Neural cell (in vitro differentiated cells): ENCODE measurements at regions not wholly inside any gene's neighbourhood (a gene's known extent, or its start where the extent isn't known, plus 50 kb on each side); places are given as distances from the start of the nearest gene placed in this dataset.

Experiments
- EZH2 ChIP-seq: fragments of 200-600, 300-800 bp; shearing (Covaris generic), sonication (generic); IDR thresholded peaks from 2 replicates; pipeline ENCODE4 v1.6.1; 2014; ENCODE audit warnings: antibody characterized with exemption, low read length, borderline replicate concordance, mild to moderate bottlenecking; ENCODE audit not compliant: insufficient read depth, poor library complexity, severe bottlenecking
- TAF1 ChIP-seq: IDR thresholded peaks from 2 replicates; pipeline ENCODE4 v1.6.1; 2012; ENCODE audit warnings: low read depth
- TF ChIP-seq, protein P1 (sequence below): fragments of 450-650 bp; IDR thresholded peaks from 2 replicates; pipeline ENCODE4 v1.5.1; 2014; ENCODE audit warnings: antibody characterized with exemption, mild to moderate bottlenecking, moderate library complexity; ENCODE audit not compliant: poor library complexity, severe bottlenecking

- TF ChIP-seq TAF1: no peak
- TF ChIP-seq, protein P1, sequence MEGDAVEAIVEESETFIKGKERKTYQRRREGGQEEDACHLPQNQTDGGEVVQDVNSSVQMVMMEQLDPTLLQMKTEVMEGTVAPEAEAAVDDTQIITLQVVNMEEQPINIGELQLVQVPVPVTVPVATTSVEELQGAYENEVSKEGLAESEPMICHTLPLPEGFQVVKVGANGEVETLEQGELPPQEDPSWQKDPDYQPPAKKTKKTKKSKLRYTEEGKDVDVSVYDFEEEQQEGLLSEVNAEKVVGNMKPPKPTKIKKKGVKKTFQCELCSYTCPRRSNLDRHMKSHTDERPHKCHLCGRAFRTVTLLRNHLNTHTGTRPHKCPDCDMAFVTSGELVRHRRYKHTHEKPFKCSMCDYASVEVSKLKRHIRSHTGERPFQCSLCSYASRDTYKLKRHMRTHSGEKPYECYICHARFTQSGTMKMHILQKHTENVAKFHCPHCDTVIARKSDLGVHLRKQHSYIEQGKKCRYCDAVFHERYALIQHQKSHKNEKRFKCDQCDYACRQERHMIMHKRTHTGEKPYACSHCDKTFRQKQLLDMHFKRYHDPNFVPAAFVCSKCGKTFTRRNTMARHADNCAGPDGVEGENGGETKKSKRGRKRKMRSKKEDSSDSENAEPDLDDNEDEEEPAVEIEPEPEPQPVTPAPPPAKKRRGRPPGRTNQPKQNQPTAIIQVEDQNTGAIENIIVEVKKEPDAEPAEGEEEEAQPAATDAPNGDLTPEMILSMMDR: no peak
- no peak for TF ChIP-seq EZH2
Measured at GRCh38 chr3:43190670-43191069, 84.8 kb upstream of the POMGNT2 start.
